ENCODE measurements at regions not wholly inside any gene's neighbourhood (a gene's known extent, or its start where the extent isn't known, plus 50 kb on each side); places are given as distances from the start of the nearest gene placed in this dataset.

- Histone ChIP-seq H3K27ac (ENCODE audit: low read length in 2 of 2) (no peak overlapping the region), H3K9me3 (ENCODE audit: control extremely low read depth in 1 of 3, control insufficient read depth in 2 of 3, insufficient read depth in 1 of 3, low read length in 2 of 3) (no peaks in the 10 kb centered on the region), H4K20me1 (ENCODE audit: control insufficient read depth, insufficient read depth, low read length, poor library complexity, severe bottlenecking) (no peaks in the 10 kb centered on the region), H3K27me3 (replicated peaks in 1 of 4; ENCODE audit: control extremely low read depth in 1 of 4, control insufficient read depth in 3 of 4, insufficient read depth in 4 of 4, low read length in 3 of 4) (no peaks in the 10 kb centered on the region), H3K79me2 (ENCODE audit: control insufficient read depth, insufficient read depth, low read length) (no peaks in the 10 kb centered on the region), H3K4me1 (ENCODE audit: control insufficient read depth in 2 of 2, insufficient read depth in 2 of 2, low read length in 2 of 2) (no peaks in the 10 kb centered on the region), H3K4me2 (replicated peaks; ENCODE audit: low read depth, low read length, poor library complexity, severe bottlenecking) (no peak overlapping the region), H3K9ac (ENCODE audit: low read length) (no peak overlapping the region), H3K4me3 (ENCODE audit: control extremely low read depth in 1 of 5, extremely low read depth in 1 of 5, insufficient read depth in 1 of 5, low read depth in 2 of 5, low read length in 4 of 5) (no peak overlapping the region), H2AFZ (ENCODE audit: insufficient read depth, low read depth, low read length, poor library complexity, severe bottlenecking) (no peak overlapping the region), H3K36me3 (replicated peaks in 1 of 2; ENCODE audit: control extremely low read depth in 1 of 2, control insufficient read depth in 1 of 2, extremely low read depth in 1 of 2, insufficient read depth in 2 of 2, low read length in 1 of 2) (no peaks in the 10 kb centered on the region)
- Mint-ChIP-seq H3K27me3 (no peaks in the 10 kb centered on the region), H3K4me1 (no peaks in the 10 kb centered on the region), H3K4me3 (no peak overlapping the region), H3K9me3 (ENCODE audit: insufficient read depth) (no peaks in the 10 kb centered on the region), H3K27ac (no peak overlapping the region)
- DNase-seq, result no peak
- intact Hi-C loops (cut with micrococcal nuclease), result no loop called here
- ChIA-PET POLR2A (no interaction called here), CTCF (no interaction called here)
- no peak for ATAC-seq (ENCODE audit: low read depth)
- TF ChIP-seq EZH2 (IDR thresholded peaks at IDR 0.05; ENCODE audit: borderline replicate concordance, insufficient read depth, low read depth, low read length, poor library complexity, severe bottlenecking), result no peak
- no peak for TF ChIP-seq CTCF (IDR thresholded peaks at IDR 0.05)
- no CpG with 5 or more reads among the region's 4 CpGs for WGBS (ENCODE audit: insufficient coverage)
Measured at GRCh38 chr2:198662905-198663304, 794.8 kb downstream of the SATB2 start.

GRCh38 chr2:198660501-198660900 lies 797.2 kb downstream of the SATB2 start:
- no CpG with 5 or more reads among the region's 3 CpGs for WGBS (ENCODE audit: insufficient coverage)
- H3K4me2 ChIP-seq (replicated peaks; ENCODE audit: low read depth, low read length, poor library complexity, severe bottlenecking), result no peak overlapping the region
- H3K79me2 ChIP-seq (ENCODE audit: control insufficient read depth, insufficient read depth, low read length), result no peaks in the 10 kb centered on the region
- H3K4me1 Mint-ChIP-seq, result no peaks in the 10 kb centered on the region
- H3K9me3 ChIP-seq (ENCODE audit: control extremely low read depth in 1 of 3, control insufficient read depth in 2 of 3, insufficient read depth in 1 of 3, low read length in 2 of 3), result no peaks in the 10 kb centered on the region
- H4K20me1 ChIP-seq (ENCODE audit: control insufficient read depth, insufficient read depth, low read length, poor library complexity, severe bottlenecking), result no peaks in the 10 kb centered on the region
- no peak for ATAC-seq (ENCODE audit: low read depth)
- no peak overlapping the region for H2AFZ ChIP-seq (ENCODE audit: insufficient read depth, low read depth, low read length, poor library complexity, severe bottlenecking)
- H3K9me3 Mint-ChIP-seq (ENCODE audit: insufficient read depth), result no peaks in the 10 kb centered on the region
- H3K27ac Mint-ChIP-seq, result no peak overlapping the region
- no peaks in the 10 kb centered on the region for H3K27me3 Mint-ChIP-seq
- no peak for TF ChIP-seq EZH2 (IDR thresholded peaks at IDR 0.05; ENCODE audit: borderline replicate concordance, insufficient read depth, low read depth, low read length, poor library complexity, severe bottlenecking)
- TF ChIP-seq CTCF (IDR thresholded peaks at IDR 0.05), result no peak
- intact Hi-C loops (cut with micrococcal nuclease), result no loop called here
- H3K4me3 ChIP-seq (ENCODE audit: control extremely low read depth in 1 of 5, extremely low read depth in 1 of 5, insufficient read depth in 1 of 5, low read depth in 2 of 5, low read length in 4 of 5), result no peak overlapping the region
- H3K4me1 ChIP-seq (ENCODE audit: control insufficient read depth in 2 of 2, insufficient read depth in 2 of 2, low read length in 2 of 2), result no peaks in the 10 kb centered on the region
- POLR2A ChIA-PET, result no interaction called here
- no peak overlapping the region for H3K27ac ChIP-seq (ENCODE audit: low read length in 2 of 2)
- H3K36me3 ChIP-seq (replicated peaks in 1 of 2; ENCODE audit: control extremely low read depth in 1 of 2, control insufficient read depth in 1 of 2, extremely low read depth in 1 of 2, insufficient read depth in 2 of 2, low read length in 1 of 2), result no peaks in the 10 kb centered on the region
- no peaks in the 10 kb centered on the region for H3K27me3 ChIP-seq (replicated peaks in 1 of 4; ENCODE audit: control extremely low read depth in 1 of 4, control insufficient read depth in 3 of 4, insufficient read depth in 4 of 4, low read length in 3 of 4)
- H3K4me3 Mint-ChIP-seq, result no peak overlapping the region
- DNase-seq, result no peak
- H3K9ac ChIP-seq (ENCODE audit: low read length), result no peak overlapping the region
- CTCF ChIA-PET, result no interaction called here
